ENCODE measurements at regions not wholly inside any gene's neighbourhood (a gene's known extent, or its start where the extent isn't known, plus 50 kb on each side); places are given as distances from the start of the nearest gene placed in this dataset.

DNA sequence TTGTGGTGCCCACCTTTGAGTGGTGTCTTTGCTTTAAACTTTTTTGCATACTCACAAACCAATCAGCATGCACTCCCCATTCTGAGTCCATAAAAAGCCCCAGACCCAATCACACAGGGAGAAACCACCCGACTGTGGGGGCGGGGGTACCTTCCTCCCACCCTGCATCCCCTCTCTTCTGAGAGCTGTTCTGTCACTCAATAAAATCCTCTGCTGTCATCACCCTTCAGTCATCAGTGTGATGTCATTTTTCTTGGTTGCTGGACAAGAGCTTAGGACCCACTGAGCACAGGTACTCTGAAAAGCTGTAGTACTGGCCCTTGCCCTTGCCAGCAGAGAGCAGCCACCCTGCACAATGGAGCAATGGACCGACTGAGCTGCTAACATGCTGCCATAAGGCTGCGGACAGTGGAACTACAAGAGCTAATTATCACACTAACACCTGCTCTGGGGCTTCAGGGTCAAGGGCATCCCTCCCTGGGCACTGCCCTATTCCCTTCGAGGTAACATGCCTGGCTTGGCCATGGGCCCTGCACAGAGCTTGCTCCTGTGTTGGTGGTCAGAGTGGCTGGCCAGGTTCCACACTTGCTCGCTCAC, 62.9 kb upstream of the PGRMC2 start:
- Mint-ChIP-seq H3K4me3 (no peak overlapping the region), H3K27ac (no peak overlapping the region), H3K4me1 (peaks cover 0 to 3% (median 0%) of the 10 kb centered on the region in 7 donors), H3K9me3 (peaks cover 0 to 3% (median 0%) of the 10 kb centered on the region in 11 donors), H3K36me3 (peaks cover 0 to 30% (median 4%) of the 10 kb centered on the region in 5 donors), H3K27me3 (no peaks in the 10 kb centered on the region)
- Histone ChIP-seq H3K27ac (ENCODE audit: low read depth, low read length) (no peak overlapping the region), H3K9me3 (ENCODE audit: control insufficient read depth in 2 of 3, low read length in 3 of 3) (no peaks in the 10 kb centered on the region), H3K36me3 (ENCODE audit: control insufficient read depth in 2 of 3, insufficient read depth in 3 of 3, low read length in 3 of 3) (no peaks in the 10 kb centered on the region), H3K4me1 (ENCODE audit: control insufficient read depth in 2 of 2, insufficient read depth in 2 of 2, low read length in 2 of 2) (no peaks in the 10 kb centered on the region), H3K27me3 (ENCODE audit: control insufficient read depth in 2 of 2, insufficient read depth in 2 of 2, low read length in 2 of 2) (no peaks in the 10 kb centered on the region), H3K4me3 (ENCODE audit: low read length) (no peak overlapping the region)
- intact Hi-C loops (cut with micrococcal nuclease): no loop called here
- ATAC-seq (no peak), DNase-seq (no peak)
- ChIA-PET POLR2A (no interaction called here), CTCF (no interaction called here)

- no peak for ATAC-seq
- Mint-ChIP-seq H3K27ac (no peak overlapping the region), H3K4me3 (no peak overlapping the region), H3K9me3 (peaks cover 0 to 3% (median 0%) of the 10 kb centered on the region in 11 donors), H3K4me1 (peaks cover 0 to 3% (median 0%) of the 10 kb centered on the region in 7 donors), H3K27me3 (no peaks in the 10 kb centered on the region), H3K36me3 (peaks cover 0 to 31% (median 5%) of the 10 kb centered on the region in 5 donors)
- Histone ChIP-seq H3K27ac (ENCODE audit: low read depth, low read length) (no peak overlapping the region), H3K36me3 (ENCODE audit: control insufficient read depth in 2 of 3, insufficient read depth in 3 of 3, low read length in 3 of 3) (no peaks in the 10 kb centered on the region), H3K27me3 (ENCODE audit: control insufficient read depth in 2 of 2, insufficient read depth in 2 of 2, low read length in 2 of 2) (no peaks in the 10 kb centered on the region), H3K4me1 (ENCODE audit: control insufficient read depth in 2 of 2, insufficient read depth in 2 of 2, low read length in 2 of 2) (no peaks in the 10 kb centered on the region), H3K4me3 (ENCODE audit: low read length) (no peak overlapping the region), H3K9me3 (ENCODE audit: control insufficient read depth in 2 of 3, low read length in 3 of 3) (no peaks in the 10 kb centered on the region)
- ChIA-PET POLR2A (no interaction called here), CTCF (no interaction called here)
- DNase-seq: no peak
- intact Hi-C loops (cut with micrococcal nuclease): no loop called here
Measured at GRCh38 chr4:128349921-128350320, 62.3 kb upstream of the PGRMC2 start.

- no peaks in the 10 kb centered on the region for H3K27me3 ChIP-seq (ENCODE audit: control insufficient read depth in 2 of 2, insufficient read depth in 2 of 2, low read length in 2 of 2)
- H3K4me1 ChIP-seq (ENCODE audit: control insufficient read depth in 2 of 2, insufficient read depth in 2 of 2, low read length in 2 of 2): no peaks in the 10 kb centered on the region
- POLR2A ChIA-PET: no interaction called here
- Mint-ChIP-seq H3K27ac (no peak overlapping the region), H3K9me3 (peaks cover 0 to 3% (median 0%) of the 10 kb centered on the region in 11 donors), H3K36me3 (peaks cover 0 to 30% (median 5%) of the 10 kb centered on the region in 5 donors), H3K4me1 (no peaks in the 10 kb centered on the region), H3K27me3 (no peaks in the 10 kb centered on the region), H3K4me3 (no peak overlapping the region)
- no peak overlapping the region for H3K4me3 ChIP-seq (ENCODE audit: low read length)
- no peak overlapping the region for H3K27ac ChIP-seq (ENCODE audit: low read depth, low read length)
- DNase-seq: no peak
- H3K36me3 ChIP-seq (ENCODE audit: control insufficient read depth in 2 of 3, insufficient read depth in 3 of 3, low read length in 3 of 3): no peaks in the 10 kb centered on the region
- H3K9me3 ChIP-seq (ENCODE audit: control insufficient read depth in 2 of 3, low read length in 3 of 3): no peaks in the 10 kb centered on the region
- intact Hi-C loops (cut with micrococcal nuclease): no loop called here
- CTCF ChIA-PET: no interaction called here
- no peak for ATAC-seq
Measured at GRCh38 chr4:128347930-128348660, 60.5 kb upstream of the PGRMC2 start.

GRCh38 chr4:128347175-128347868, 59.7 kb upstream of the PGRMC2 start:
- CTCF ChIA-PET: no interaction called here
- H3K4me1 Mint-ChIP-seq: no peaks in the 10 kb centered on the region
- H3K4me3 Mint-ChIP-seq: no peak overlapping the region
- no peak overlapping the region for H3K4me3 ChIP-seq (ENCODE audit: low read length)
- H3K9me3 ChIP-seq (ENCODE audit: control insufficient read depth in 2 of 3, low read length in 3 of 3): no peaks in the 10 kb centered on the region
- H3K27ac Mint-ChIP-seq: no peak overlapping the region
- no peaks in the 10 kb centered on the region for H3K27me3 Mint-ChIP-seq
- intact Hi-C loops (cut with micrococcal nuclease): no loop called here
- H3K27me3 ChIP-seq (ENCODE audit: control insufficient read depth in 2 of 2, insufficient read depth in 2 of 2, low read length in 2 of 2): no peaks in the 10 kb centered on the region
- peaks cover 0 to 3% (median 0%) of the 10 kb centered on the region in 11 donors for H3K9me3 Mint-ChIP-seq
- no peaks in the 10 kb centered on the region for H3K36me3 ChIP-seq (ENCODE audit: control insufficient read depth in 2 of 3, insufficient read depth in 3 of 3, low read length in 3 of 3)
- H3K27ac ChIP-seq (ENCODE audit: low read depth, low read length): no peak overlapping the region
- DNase-seq: no peak
- POLR2A ChIA-PET: no interaction called here
- H3K36me3 Mint-ChIP-seq: peaks cover 0 to 26% (median 5%) of the 10 kb centered on the region in 5 donors
- H3K4me1 ChIP-seq (ENCODE audit: control insufficient read depth in 2 of 2, insufficient read depth in 2 of 2, low read length in 2 of 2): no peaks in the 10 kb centered on the region
- no peak for ATAC-seq

DNA sequence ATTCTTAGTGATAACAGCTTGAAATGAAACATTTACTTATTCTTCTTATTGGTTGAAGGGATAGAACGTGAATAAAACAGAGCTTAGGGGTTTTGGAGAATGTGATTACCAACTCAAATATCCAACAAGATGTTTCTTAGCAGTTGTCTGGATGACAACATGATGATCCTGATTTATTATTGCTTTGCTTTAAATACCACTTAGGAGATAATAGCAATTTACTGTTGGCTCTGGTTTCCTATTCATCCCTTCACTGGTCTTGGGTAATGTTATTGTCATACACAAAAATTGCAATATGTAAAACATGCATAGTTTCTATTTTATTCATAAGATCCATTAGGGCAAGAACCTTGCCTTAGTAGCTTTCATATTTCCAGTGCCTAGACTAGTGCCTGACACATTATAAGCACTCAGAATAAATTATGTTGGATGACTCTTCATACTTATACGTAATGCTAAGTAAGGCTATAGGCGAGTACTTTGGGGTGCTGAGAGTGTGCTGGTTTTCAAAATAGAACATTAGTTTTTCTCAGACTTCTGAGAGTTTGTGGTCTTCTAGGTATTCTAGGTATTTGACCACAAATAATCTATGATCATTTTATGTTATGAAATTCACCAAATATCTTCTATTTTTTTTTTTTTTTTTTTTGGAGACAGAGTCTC, 58.6 kb upstream of the PGRMC2 start:
- H3K4me1 ChIP-seq (ENCODE audit: control insufficient read depth in 2 of 2, insufficient read depth in 2 of 2, low read length in 2 of 2): no peaks in the 10 kb centered on the region
- H3K27ac ChIP-seq (ENCODE audit: low read depth, low read length): no peak overlapping the region
- Mint-ChIP-seq H3K4me1 (no peaks in the 10 kb centered on the region), H3K4me3 (no peak overlapping the region), H3K9me3 (peaks cover 0 to 4% (median 0%) of the 10 kb centered on the region in 11 donors), H3K36me3 (peaks cover 0 to 28% (median 7%) of the 10 kb centered on the region in 5 donors), H3K27ac (no peak overlapping the region), H3K27me3 (no peaks in the 10 kb centered on the region)
- no peak for DNase-seq
- intact Hi-C loops (cut with micrococcal nuclease): no loop called here
- ChIA-PET POLR2A (no interaction called here), CTCF (no interaction called here)
- H3K4me3 ChIP-seq (ENCODE audit: low read length): no peak overlapping the region
- H3K9me3 ChIP-seq (ENCODE audit: control insufficient read depth in 2 of 3, low read length in 3 of 3): no peaks in the 10 kb centered on the region
- no peaks in the 10 kb centered on the region for H3K27me3 ChIP-seq (ENCODE audit: control insufficient read depth in 2 of 2, insufficient read depth in 2 of 2, low read length in 2 of 2)
- ATAC-seq: no peak
- H3K36me3 ChIP-seq (ENCODE audit: control insufficient read depth in 2 of 3, insufficient read depth in 3 of 3, low read length in 3 of 3): no peaks in the 10 kb centered on the region

GRCh38 chr4:128345650-128346049, 58.0 kb upstream of the PGRMC2 start:
- ATAC-seq (no peak), DNase-seq (no peak)
- Mint-ChIP-seq H3K36me3 (peaks cover 0 to 32% (median 10%) of the 10 kb centered on the region in 5 donors), H3K4me1 (no peaks in the 10 kb centered on the region), H3K4me3 (no peak overlapping the region), H3K27ac (no peak overlapping the region), H3K27me3 (no peaks in the 10 kb centered on the region), H3K9me3 (peaks cover 0 to 6% (median 0%) of the 10 kb centered on the region in 11 donors)
- no peak overlapping the region for H3K27ac ChIP-seq (ENCODE audit: low read depth, low read length)
- no peaks in the 10 kb centered on the region for H3K9me3 ChIP-seq (ENCODE audit: control insufficient read depth in 2 of 3, low read length in 3 of 3)
- H3K36me3 ChIP-seq (ENCODE audit: control insufficient read depth in 2 of 3, insufficient read depth in 3 of 3, low read length in 3 of 3): no peaks in the 10 kb centered on the region
- no peaks in the 10 kb centered on the region for H3K4me1 ChIP-seq (ENCODE audit: control insufficient read depth in 2 of 2, insufficient read depth in 2 of 2, low read length in 2 of 2)
- intact Hi-C loops (cut with micrococcal nuclease): no loop called here
- CTCF ChIA-PET: no interaction called here
- no peaks in the 10 kb centered on the region for H3K27me3 ChIP-seq (ENCODE audit: control insufficient read depth in 2 of 2, insufficient read depth in 2 of 2, low read length in 2 of 2)
- no peak overlapping the region for H3K4me3 ChIP-seq (ENCODE audit: low read length)
- POLR2A ChIA-PET: no interaction called here

All from naive thymus-derived CD4-positive, alpha-beta T cell (primary cell).